22Rv1 (cell line): ENCODE measurements at regions not wholly inside any gene's neighbourhood (a gene's known extent, or its start where the extent isn't known, plus 50 kb on each side); places are given as distances from the start of the nearest gene placed in this dataset.

Experiments used
- CTCF ChIP-seq: fragments of 450-650 bp; IDR thresholded peaks from 2 replicates; pipeline ENCODE4 v1.5.1; 2017; ENCODE audit warnings: mild to moderate bottlenecking
- ZFX ChIP-seq: fragments of 450-650 bp; IDR thresholded peaks from 2 replicates; pipeline ENCODE4 v1.6.1; 2017; ENCODE audit warnings: antibody characterized with exemption, borderline replicate concordance

DNA sequence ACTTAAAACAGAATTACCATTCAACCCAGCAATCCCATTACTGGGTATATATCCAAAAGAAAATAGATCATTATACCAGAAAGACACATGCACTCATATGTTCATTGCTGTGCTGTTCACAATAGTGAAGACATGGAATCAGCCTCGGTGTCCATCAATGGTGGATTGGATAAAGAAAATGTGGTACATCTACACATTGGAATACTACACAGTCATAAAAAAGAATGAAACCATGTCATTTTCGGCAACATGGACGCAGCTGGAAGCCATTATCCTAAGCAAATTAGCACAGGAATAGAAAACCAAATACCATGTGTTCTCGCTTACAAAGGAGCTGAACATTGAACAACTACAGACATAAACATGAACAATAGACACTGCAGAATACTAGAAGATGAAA, 244.8 kb upstream of the PROX1 start:
- TF ChIP-seq CTCF (no peak), ZFX (no peak)
